Pancreas (tissue), 10 donors: ENCODE measurements at regions not wholly inside any gene's neighbourhood (a gene's known extent, or its start where the extent isn't known, plus 50 kb on each side); places are given as distances from the start of the nearest gene placed in this dataset.

Experiments used
- ATAC-seq, 4 donors: fragments of 200-7000 bp; cut with Tn5 transposase; one replicate each; pipeline versions ENCODE4 v1.8.0 to v1.9.1; 2020; ENCODE audit warnings: mild to moderate bottlenecking in 4 of 4, moderate library complexity in 4 of 4
- DNase-seq, 6 donors: peaks; one replicate each; pipeline ENCODE4 v3.0.0-alpha.2; 2020
- FAIRE-seq: peaks from 2 replicates; lab custom pipeline; 2012; peaks lifted over from hg19 to GRCh38; lab: Jason Lieb, UNC
- H3K27ac ChIP-seq, 4 donors: fragments of 200-600 bp; sonication (generic); 1 replicate in 3 of 4; 2 replicates in 1 of 4; pipeline versions ENCODE4 v1.5.0 to v1.8.0; 2020
- H3K27me3 ChIP-seq, 4 donors: fragments of 200-600 bp; one replicate each; pipeline ENCODE4 v1.8.0; 2021
- H3K36me3 ChIP-seq, 3 donors: fragments of 200-600 bp; sonication (generic) in 1 of 3; one replicate each; pipeline versions ENCODE4 v1.5.0 to v1.8.0; 2020 to 2021
- H3K4me1 ChIP-seq, 3 donors: fragments of 200-600 bp; one replicate each; pipeline ENCODE4 v1.8.0; 2021
- H3K4me3 ChIP-seq, 4 donors: fragments of 200-600 bp; sonication (generic) in 2 of 4; one replicate each; pipeline versions ENCODE4 v1.5.0 to v1.8.0; 2020 to 2021
- H3K9me3 ChIP-seq, 4 donors: fragments of 200-600 bp; one replicate each; pipeline ENCODE4 v1.8.0; 2021
- CTCF ChIP-seq, 4 donors: fragments of 200-600 bp; sonication (generic) in 3 of 4; IDR thresholded peaks; one replicate each; pipeline versions ENCODE4 v1.5.0 to v1.8.0; 2021; ENCODE audit warnings: antibody characterized with exemption in 4 of 4
- WGBS, 2 donors: extraction: QIAGEN DNeasy Blood & Tissue Kit; methylation state at CpG; one replicate each; pipeline ENCODE4 v1.1.7; 2013; 5-methylcytosine and 5-hydroxymethylcytosine counted together
- intact Hi-C, 3 donors: fragments of 100-400 bp; cut with DNase I; formaldehyde crosslinking; loops; one replicate each; pipeline versions ENCODE4 v1.11.1 to v1.14.2; 2022
- donor health status: healthy with polysubstance abuse.
- donor health status: DM: no; HTN: no; CAD: no; lungs with moderate emphysema.
- donor health status: DM: no; HTN: no; CAD: no.
- donor health status: control.
- donor health status: control.
- donor health status: Bipolar disorder and iron deficiency.
- donor health status: DM: yes; HTN: yes; CAD: no.
- donor health status: DM: no; HTN: no; CAD: no.
- donor health status: DM: no; HTN: no; CAD: no.
- donor health status: DM: yes; HTN: yes; CAD: no.

DNA sequence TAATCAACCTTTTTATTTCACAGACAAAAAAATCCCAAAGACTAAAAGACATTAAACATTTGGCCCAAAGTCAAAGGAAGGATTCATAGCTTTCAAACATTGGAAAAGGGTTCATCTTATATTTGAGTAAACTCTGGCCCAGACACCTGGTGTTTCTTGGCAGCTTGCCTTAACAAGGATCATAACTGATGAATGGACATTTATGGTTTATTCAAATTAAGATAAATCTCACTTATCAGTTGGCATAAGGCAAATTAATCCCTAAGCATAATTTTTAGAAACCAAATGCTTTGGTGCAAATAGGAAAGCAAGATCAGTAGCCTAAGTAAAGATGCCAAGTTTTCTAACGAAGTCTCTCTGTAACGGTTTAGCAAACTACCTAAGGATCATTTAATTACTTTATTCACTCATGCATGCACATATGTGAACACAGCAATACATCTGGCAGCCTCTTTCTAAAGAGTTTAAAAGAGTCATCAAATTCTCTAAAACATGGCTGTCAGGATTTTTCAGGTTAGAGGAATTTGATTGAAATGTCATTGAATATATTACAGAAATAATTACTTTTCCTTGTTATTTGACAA, 323.4 kb upstream of the RBMS1 start:
- 75 to 76% methylated on average over 2 of the region's 2 CpGs for WGBS, 2 donors
- no peak for TF ChIP-seq CTCF (IDR thresholded peaks at IDR 0.05)
- no peak for ATAC-seq
- H3K36me3 ChIP-seq = no peaks in the 10 kb centered on the region
- H3K27ac ChIP-seq = no peak overlapping the region
- no peak for DNase-seq
- no peak for FAIRE-seq
- no peaks in the 10 kb centered on the region for H3K27me3 ChIP-seq
- no peak overlapping the region for H3K4me3 ChIP-seq
- H3K4me1 ChIP-seq = no peaks in the 10 kb centered on the region
- intact Hi-C loops = no loop called here
- no peaks in the 10 kb centered on the region for H3K9me3 ChIP-seq

- no peak for FAIRE-seq
- no peak for ATAC-seq
- no peak for DNase-seq
- intact Hi-C loops = no loop called here
- H3K27ac ChIP-seq = no peak overlapping the region
- H3K4me3 ChIP-seq = no peak overlapping the region
- no peaks in the 10 kb centered on the region for H3K9me3 ChIP-seq
- H3K36me3 ChIP-seq = no peaks in the 10 kb centered on the region
- no peaks in the 10 kb centered on the region for H3K4me1 ChIP-seq
- no peaks in the 10 kb centered on the region for H3K27me3 ChIP-seq
- TF ChIP-seq CTCF (IDR thresholded peaks at IDR 0.05) = no peak
- 62 to 70% methylated on average over 7 of the region's 7 CpGs for WGBS, 2 donors
Observed at GRCh38 chr2:160820691-160821090, 327.1 kb upstream of the RBMS1 start.

DNA sequence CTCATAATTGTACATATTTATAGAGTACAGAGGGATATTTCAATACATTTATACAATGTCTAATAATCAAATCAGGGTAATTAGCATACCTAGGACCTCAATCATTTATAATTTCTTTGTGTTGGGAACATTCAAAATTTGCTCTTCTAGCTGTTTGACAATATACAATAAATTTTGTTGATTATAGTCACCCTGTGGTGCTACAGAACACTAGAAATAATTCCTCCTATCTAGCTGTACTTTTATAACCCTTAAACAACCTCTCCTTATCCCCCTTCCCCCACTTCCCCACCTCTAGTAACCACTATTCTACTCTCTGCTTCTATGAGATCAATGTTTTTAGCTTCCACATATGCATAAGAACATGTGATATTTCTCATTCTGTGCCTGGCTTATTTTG, 328.4 kb upstream of the RBMS1 start:
- ATAC-seq (no peak), FAIRE-seq (no peak), DNase-seq (no peak)
- intact Hi-C loops = no loop called here
- H3K27me3 ChIP-seq = no peaks in the 10 kb centered on the region
- no peaks in the 10 kb centered on the region for H3K9me3 ChIP-seq
- no peaks in the 10 kb centered on the region for H3K36me3 ChIP-seq
- H3K4me1 ChIP-seq = no peaks in the 10 kb centered on the region
- no peak for TF ChIP-seq CTCF (IDR thresholded peaks at IDR 0.05)
- H3K4me3 ChIP-seq = no peak overlapping the region
- no peak overlapping the region for H3K27ac ChIP-seq

- intact Hi-C loops = no loop called here
- no peaks in the 10 kb centered on the region for H3K9me3 ChIP-seq
- 59 to 83% methylated on average over 1 of the region's 1 CpG for WGBS, 2 donors
- no peak overlapping the region for H3K4me3 ChIP-seq
- DNase-seq (no peak), ATAC-seq (no peak), FAIRE-seq (no peak)
- no peaks in the 10 kb centered on the region for H3K4me1 ChIP-seq
- TF ChIP-seq CTCF (IDR thresholded peaks at IDR 0.05) = no peak
- no peaks in the 10 kb centered on the region for H3K36me3 ChIP-seq
- no peak overlapping the region for H3K27ac ChIP-seq
- no peaks in the 10 kb centered on the region for H3K27me3 ChIP-seq
Observed at GRCh38 chr2:160825433-160825832, 331.8 kb upstream of the RBMS1 start.

- H3K27ac ChIP-seq = no peak overlapping the region
- H3K36me3 ChIP-seq = no peaks in the 10 kb centered on the region
- DNase-seq = no peak
- H3K4me3 ChIP-seq = no peak overlapping the region
- H3K9me3 ChIP-seq = no peaks in the 10 kb centered on the region
- no peak for FAIRE-seq
- intact Hi-C loops = no loop called here
- H3K27me3 ChIP-seq = no peaks in the 10 kb centered on the region
- ATAC-seq = no peak
- TF ChIP-seq CTCF (IDR thresholded peaks at IDR 0.05) = no peak
- H3K4me1 ChIP-seq = no peaks in the 10 kb centered on the region
Observed at GRCh38 chr2:160826496-160826895, 332.9 kb upstream of the RBMS1 start.
